Left kidney (tissue), 1 donor: ENCODE measurements at regions not wholly inside any gene's neighbourhood (a gene's known extent, or its start where the extent isn't known, plus 50 kb on each side); places are given as distances from the start of the nearest gene placed in this dataset.
"Not testable (repeated sequence)": the region's sequence is repeated elsewhere in the genome, so short reads cannot be mapped to it uniquely, and the experiment has no call there.

Source experiments
- DNase-seq: peaks from one replicate; pipeline ENCODE4 v3.0.0-alpha.2; 2013

DNA sequence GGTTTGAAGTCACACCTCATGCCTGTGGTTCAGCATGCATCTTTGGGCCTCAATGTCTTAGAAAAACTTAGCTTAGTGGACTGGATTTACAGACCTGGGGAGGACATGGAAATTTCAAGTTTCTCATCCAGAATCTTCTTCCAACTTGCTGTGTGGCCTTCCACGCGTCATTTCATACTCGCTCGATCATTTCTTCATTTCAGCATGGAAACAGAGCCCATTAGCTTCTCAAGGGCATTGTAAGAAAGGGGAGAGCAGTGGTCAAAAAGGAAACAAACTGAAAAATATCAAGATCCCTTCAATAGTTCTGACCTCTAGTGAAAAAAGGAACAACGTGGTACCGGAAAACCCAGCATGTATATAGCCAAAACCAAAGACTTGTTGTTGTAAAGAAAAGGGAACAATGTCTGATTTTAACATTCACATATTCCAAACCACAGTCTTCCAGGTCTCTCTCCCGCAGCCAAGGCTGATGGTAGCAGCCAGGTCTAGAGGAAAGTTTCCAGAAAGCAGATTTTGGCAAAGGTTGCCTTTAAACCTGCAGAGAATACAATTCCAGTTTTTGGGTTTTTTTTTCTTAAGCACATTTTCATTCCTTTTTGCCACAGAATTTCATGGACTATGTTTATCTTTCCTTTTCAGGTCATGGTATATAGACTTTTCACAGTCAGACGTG lies 97.0 kb upstream of the CDC42BPA start:
- no peak for DNase-seq

GRCh38 chr1:227411066-227411465 lies 92.8 kb upstream of the CDC42BPA start:
- no peak for DNase-seq

GRCh38 chr1:227406332-227406731 lies 88.0 kb upstream of the CDC42BPA start:
- not testable (repeated sequence) for DNase-seq

- DNase-seq, result no peak
Measured at GRCh38 chr1:227403535-227403934, 85.2 kb upstream of the CDC42BPA start.

DNA sequence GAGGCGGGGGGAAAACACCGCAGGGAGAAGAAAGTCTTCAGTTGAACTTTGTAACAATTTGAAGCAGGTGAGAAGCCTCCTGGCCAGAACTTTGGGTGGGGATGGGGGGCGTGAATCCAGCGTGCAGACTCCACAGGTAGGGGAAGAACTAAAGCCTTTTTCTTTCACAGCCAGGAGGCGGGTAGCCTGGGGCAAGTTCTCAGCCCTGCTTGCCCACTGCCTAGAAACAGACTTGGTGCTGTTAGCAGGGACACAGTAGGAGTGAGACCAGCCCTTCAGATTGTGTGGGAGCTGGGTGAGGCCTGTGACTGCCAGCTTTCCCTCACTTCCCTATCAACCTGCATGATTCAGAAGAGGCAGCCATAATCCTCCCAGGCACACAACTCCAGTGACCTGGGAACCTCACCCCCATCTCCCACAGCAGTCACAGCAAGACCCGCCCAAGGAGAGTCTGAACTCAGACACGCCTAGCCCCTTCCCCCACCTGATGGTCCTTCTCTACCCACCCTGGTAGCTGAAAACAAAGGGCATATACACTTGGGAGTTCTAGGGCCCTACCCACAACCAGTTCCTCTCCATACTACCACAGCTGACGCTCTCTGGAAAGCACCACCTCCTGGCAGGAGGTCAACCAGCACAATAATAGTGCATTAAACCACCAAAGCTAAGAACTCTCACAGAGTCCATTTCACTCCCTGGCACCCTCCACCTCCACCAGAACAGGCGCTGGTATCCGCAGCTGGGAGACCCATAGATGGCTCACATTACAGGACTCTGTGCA lies 83.5 kb upstream of the CDC42BPA start:
- DNase-seq, result no peak

- no peak for DNase-seq
Measured at GRCh38 chr1:227399152-227399730, 80.9 kb upstream of the CDC42BPA start.

DNA sequence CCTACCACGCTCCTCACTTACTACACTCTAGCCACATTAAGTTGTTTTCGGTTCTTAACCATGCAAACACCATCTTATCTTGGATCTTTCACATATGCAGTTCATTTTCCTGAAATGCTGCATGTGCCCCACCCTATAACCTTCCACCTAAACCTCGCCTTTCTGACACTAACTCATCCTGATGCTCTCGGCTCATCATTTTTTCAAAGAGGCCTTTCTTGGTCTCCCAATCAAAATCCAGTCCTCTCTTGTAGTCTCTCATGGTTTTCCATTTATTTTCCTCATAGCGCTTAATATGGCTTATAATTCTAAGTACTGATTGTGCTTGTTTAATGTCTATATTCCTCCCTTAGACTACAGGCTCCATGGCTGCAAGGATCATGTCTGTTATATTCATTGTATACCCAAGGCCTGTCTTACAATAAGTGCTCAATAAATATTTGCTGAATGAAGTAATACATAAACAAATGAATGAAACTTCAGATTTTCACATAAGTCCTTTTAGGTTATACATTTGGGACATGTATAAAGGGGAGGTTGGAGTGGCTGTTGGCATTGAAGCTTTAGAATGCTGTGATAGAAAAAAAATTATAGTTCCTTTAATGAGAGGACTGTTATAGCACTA lies 79.2 kb upstream of the CDC42BPA start:
- no peak for DNase-seq

- no peak for DNase-seq
Measured at GRCh38 chr1:227396539-227397353, 78.5 kb upstream of the CDC42BPA start.

- DNase-seq, result no peak
Measured at GRCh38 chr1:227395426-227396028, 77.2 kb upstream of the CDC42BPA start.

GRCh38 chr1:227392984-227393764 lies 74.9 kb upstream of the CDC42BPA start:
- DNase-seq, result no peak

- DNase-seq, result no peak
Measured at GRCh38 chr1:227391879-227392278, 73.6 kb upstream of the CDC42BPA start.

DNA sequence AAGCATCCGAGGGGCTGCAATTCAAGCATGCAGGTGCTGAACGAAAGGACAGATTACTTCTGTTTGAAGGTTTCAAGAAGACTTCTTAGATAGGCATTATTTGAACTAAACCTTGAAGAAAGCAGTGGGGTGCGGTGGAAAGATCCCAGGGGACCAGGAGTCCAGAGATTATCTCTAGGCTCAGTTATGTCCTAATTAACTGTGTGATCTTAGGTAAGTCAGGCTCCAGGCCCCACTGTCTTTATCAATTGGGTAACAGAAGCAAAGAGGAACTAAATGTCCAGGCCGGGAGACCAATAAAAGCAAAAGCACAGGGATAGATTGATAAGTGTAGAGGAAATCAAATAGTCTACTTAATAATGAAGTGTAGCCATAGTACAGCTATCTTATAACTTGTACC lies 72.9 kb upstream of the CDC42BPA start:
- DNase-seq, result no peak

- DNase-seq, result no peak
Measured at GRCh38 chr1:227390525-227390924, 72.2 kb upstream of the CDC42BPA start.

- DNase-seq, result no peak
Measured at GRCh38 chr1:227388214-227389168, 70.2 kb upstream of the CDC42BPA start.

- DNase-seq, result no peak
Measured at GRCh38 chr1:227379555-227379892, 61.2 kb upstream of the CDC42BPA start.

DNA sequence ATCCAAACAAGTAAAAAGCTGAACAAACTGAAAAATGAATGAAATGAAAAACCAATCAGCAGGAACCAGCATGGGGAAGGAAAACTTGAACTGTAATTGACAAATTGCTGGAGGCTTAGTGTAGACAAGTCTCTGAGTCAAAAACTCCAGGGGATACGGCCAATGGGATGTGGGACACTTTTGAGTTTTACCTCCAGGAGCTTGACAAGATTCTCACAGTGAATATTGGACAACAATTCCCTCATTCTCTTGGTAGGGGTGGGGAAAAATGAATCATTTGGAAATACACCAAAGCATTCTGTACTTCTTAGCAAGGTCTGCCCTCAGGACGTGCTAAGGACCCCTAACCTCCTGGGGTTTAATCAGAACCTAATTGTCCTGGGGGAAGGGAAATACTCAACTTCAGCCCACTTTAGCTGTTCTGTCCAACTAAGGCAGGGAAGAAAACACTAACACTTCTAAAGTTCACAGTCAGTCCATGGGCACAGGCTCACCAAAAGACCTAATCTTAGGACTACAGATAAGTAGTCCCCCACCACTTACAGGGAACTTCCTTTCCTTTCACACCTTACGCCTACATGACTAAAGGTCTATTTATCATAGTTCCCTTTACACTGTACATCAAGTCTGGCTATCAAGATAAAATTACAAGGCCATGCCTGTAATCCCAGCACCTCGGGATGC lies 60.7 kb upstream of the CDC42BPA start:
- no peak for DNase-seq

GRCh38 chr1:227378181-227378580 lies 59.9 kb upstream of the CDC42BPA start:
- no peak for DNase-seq

GRCh38 chr1:227374846-227375245 lies 56.6 kb upstream of the CDC42BPA start:
- no peak for DNase-seq

GRCh38 chr1:227372726-227373130 lies 54.4 kb upstream of the CDC42BPA start:
- no peak for DNase-seq
